ENCODE measurements at regions not wholly inside any gene's neighbourhood (a gene's known extent, or its start where the extent isn't known, plus 50 kb on each side); places are given as distances from the start of the nearest gene placed in this dataset.

- no peak for DNase-seq (ENCODE audit: low spot score)
Measured at GRCh38 chr4:135605076-135605475, 1403.5 kb upstream of the PABPC4L start.

- DNase-seq (ENCODE audit: low spot score) = no peak
Measured at GRCh38 chr4:135604531-135604930, 1402.9 kb upstream of the PABPC4L start.

GRCh38 chr4:135601351-135601750, 1399.8 kb upstream of the PABPC4L start:
- DNase-seq (ENCODE audit: low spot score) = no peak

- DNase-seq (ENCODE audit: low spot score) = no peak
Measured at GRCh38 chr4:135598151-135598550, 1396.6 kb upstream of the PABPC4L start.

GRCh38 chr4:135594521-135594920, 1392.9 kb upstream of the PABPC4L start:
- no peak for DNase-seq (ENCODE audit: low spot score)

GRCh38 chr4:135575041-135575440, 1373.5 kb upstream of the PABPC4L start:
- DNase-seq (ENCODE audit: low spot score) = no peak

- DNase-seq (ENCODE audit: low spot score) = no peak
Measured at GRCh38 chr4:135573251-135573650, 1371.7 kb upstream of the PABPC4L start.

- no peak for DNase-seq (ENCODE audit: low spot score)
Measured at GRCh38 chr4:135564090-135564489, 1362.5 kb upstream of the PABPC4L start.

GRCh38 chr4:135553213-135553612, 1351.6 kb upstream of the PABPC4L start:
- DNase-seq (ENCODE audit: low spot score) = no peak

GRCh38 chr4:135552131-135552530, 1350.5 kb upstream of the PABPC4L start:
- no peak for DNase-seq (ENCODE audit: low spot score)

GRCh38 chr4:135548711-135549110, 1347.1 kb upstream of the PABPC4L start:
- no peak for DNase-seq (ENCODE audit: low spot score)

GRCh38 chr4:135545616-135546317, 1344.2 kb upstream of the PABPC4L start:
- DNase-seq (ENCODE audit: low spot score) = no peak

GRCh38 chr4:135538698-135539097, 1337.1 kb upstream of the PABPC4L start:
- no peak for DNase-seq (ENCODE audit: low spot score)

GRCh38 chr4:135533053-135533452, 1331.5 kb upstream of the PABPC4L start:
- DNase-seq (ENCODE audit: low spot score) = no peak

- DNase-seq (ENCODE audit: low spot score) = no peak
Measured at GRCh38 chr4:135532132-135532531, 1330.5 kb upstream of the PABPC4L start.

GRCh38 chr4:135515295-135515694, 1313.7 kb upstream of the PABPC4L start:
- DNase-seq (ENCODE audit: low spot score) = no peak

GRCh38 chr4:135510582-135510981, 1309.0 kb upstream of the PABPC4L start:
- DNase-seq (ENCODE audit: low spot score) = no peak

GRCh38 chr4:135508006-135508714, 1306.6 kb upstream of the PABPC4L start:
- DNase-seq (ENCODE audit: low spot score) = no peak

GRCh38 chr4:135497563-135498152, 1296.1 kb upstream of the PABPC4L start:
- DNase-seq (ENCODE audit: low spot score) = no peak

- DNase-seq (ENCODE audit: low spot score) = no peak
Measured at GRCh38 chr4:135492439-135492838, 1290.8 kb upstream of the PABPC4L start.

- no peak for DNase-seq (ENCODE audit: low spot score)
Measured at GRCh38 chr4:135485371-135485770, 1283.8 kb upstream of the PABPC4L start.

GRCh38 chr4:135476272-135476671, 1274.7 kb upstream of the PABPC4L start:
- no peak for DNase-seq (ENCODE audit: low spot score)

GRCh38 chr4:135464311-135464710, 1262.7 kb upstream of the PABPC4L start:
- DNase-seq (ENCODE audit: low spot score) = no peak

Data from umbilical cord (tissue), 1 donor.